ENCODE measurements at regions not wholly inside any gene's neighbourhood (a gene's known extent, or its start where the extent isn't known, plus 50 kb on each side); places are given as distances from the start of the nearest gene placed in this dataset.

- H3K27ac ChIP-seq = no peak overlapping the region
- intact Hi-C loops (cut with DNase I) = no loop called here
- no peaks in the 10 kb centered on the region for H3K9me3 ChIP-seq
- H3K27me3 ChIP-seq (replicated peaks; ENCODE audit: insufficient read depth) = no peaks in the 10 kb centered on the region
- TF ChIP-seq CTCF (IDR thresholded peaks at IDR 0.05) = no peak
- H3K36me3 ChIP-seq = no peaks in the 10 kb centered on the region
- no peaks in the 10 kb centered on the region for H3K4me1 ChIP-seq (replicated peaks)
- no peak overlapping the region for H3K4me3 ChIP-seq
- no peak for DNase-seq (ENCODE audit: low spot score)
- 32% methylated on average over 3 of the region's 3 CpGs for WGBS
These were observed 66.3 kb upstream of the MYOCD start for GRCh38 chr17:12599186-12599920.

DNA sequence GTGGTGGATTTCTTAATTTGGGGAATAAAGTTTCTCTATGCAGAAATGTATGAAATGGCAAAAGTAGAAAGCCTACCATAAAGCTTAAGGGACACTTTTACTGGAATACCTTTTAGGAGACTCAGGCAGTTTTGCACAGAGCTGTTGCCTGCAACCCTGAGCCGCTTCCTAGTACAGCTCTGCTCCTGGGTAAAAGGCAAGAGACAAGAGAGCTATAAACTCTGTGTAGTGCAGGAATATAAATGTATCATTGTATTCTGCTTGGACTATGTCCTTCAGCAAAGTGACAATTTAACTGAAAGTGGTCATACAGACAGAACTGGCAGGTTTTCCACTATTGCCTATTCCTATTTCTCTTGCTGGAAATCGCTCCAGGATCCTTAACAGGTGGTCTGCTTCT lies 65.3 kb upstream of the MYOCD start:
- no peaks in the 10 kb centered on the region for H3K27me3 ChIP-seq (replicated peaks; ENCODE audit: insufficient read depth)
- H3K4me1 ChIP-seq (replicated peaks) = no peaks in the 10 kb centered on the region
- WGBS = 44% methylated on average over 2 of the region's 2 CpGs
- DNase-seq (ENCODE audit: low spot score) = no peak
- TF ChIP-seq POLR2A (IDR thresholded peaks at IDR 0.05) (no peak), CTCF (IDR thresholded peaks at IDR 0.05) (no peak)
- no peaks in the 10 kb centered on the region for H3K36me3 ChIP-seq
- H3K4me3 ChIP-seq = no peak overlapping the region
- intact Hi-C loops (cut with DNase I) = no loop called here
- no peak overlapping the region for H3K27ac ChIP-seq
- H3K9me3 ChIP-seq = no peaks in the 10 kb centered on the region

DNA sequence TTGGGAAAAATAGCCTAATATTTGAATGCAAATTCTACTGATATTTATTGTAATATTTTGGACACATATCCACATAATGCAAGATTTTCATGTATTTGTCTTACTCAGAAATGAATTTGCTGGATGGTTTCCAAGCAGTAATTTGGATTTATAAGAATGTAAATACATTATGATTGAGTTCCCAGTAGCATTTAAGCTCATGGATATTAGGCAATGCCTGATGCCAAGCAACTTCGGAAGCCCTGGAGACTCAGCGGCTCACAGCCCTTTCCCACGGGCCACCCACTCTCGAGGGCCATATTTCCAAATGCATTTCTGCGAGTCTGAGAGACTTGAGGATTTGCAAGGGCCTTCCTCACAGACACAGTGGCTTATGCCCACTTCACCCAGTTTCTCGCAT lies 62.1 kb upstream of the MYOCD start:
- 87% methylated on average over 6 of the region's 6 CpGs for WGBS
- Histone ChIP-seq H3K4me3 (no peak overlapping the region), H3K4me1 (replicated peaks) (no peaks in the 10 kb centered on the region), H3K9me3 (no peaks in the 10 kb centered on the region), H3K36me3 (no peaks in the 10 kb centered on the region), H3K27ac (no peak overlapping the region), H3K27me3 (replicated peaks; ENCODE audit: insufficient read depth) (no peaks in the 10 kb centered on the region)
- TF ChIP-seq CTCF (IDR thresholded peaks at IDR 0.05) (no peak), POLR2AphosphoS5 (IDR thresholded peaks at IDR 0.05) (no peak), POLR2A (IDR thresholded peaks at IDR 0.05) (no peak)
- no peak for DNase-seq (ENCODE audit: low spot score)
- intact Hi-C loops (cut with DNase I) = no loop called here

GRCh38 chr17:12605222-12605621 lies 60.5 kb upstream of the MYOCD start:
- no peaks in the 10 kb centered on the region for H3K27me3 ChIP-seq (replicated peaks; ENCODE audit: insufficient read depth)
- no peaks in the 10 kb centered on the region for H3K36me3 ChIP-seq
- 75% methylated on average over 5 of the region's 5 CpGs for WGBS
- DNase-seq (ENCODE audit: low spot score) = no peak
- intact Hi-C loops (cut with DNase I) = no loop called here
- no peaks in the 10 kb centered on the region for H3K9me3 ChIP-seq
- no peak overlapping the region for H3K27ac ChIP-seq
- H3K4me3 ChIP-seq = no peak overlapping the region
- TF ChIP-seq POLR2A (IDR thresholded peaks at IDR 0.05) = no peak
- no peak for TF ChIP-seq CTCF (IDR thresholded peaks at IDR 0.05)
- TF ChIP-seq POLR2AphosphoS5 (IDR thresholded peaks at IDR 0.05) = no peak
- H3K4me1 ChIP-seq (replicated peaks) = no peaks in the 10 kb centered on the region

DNA sequence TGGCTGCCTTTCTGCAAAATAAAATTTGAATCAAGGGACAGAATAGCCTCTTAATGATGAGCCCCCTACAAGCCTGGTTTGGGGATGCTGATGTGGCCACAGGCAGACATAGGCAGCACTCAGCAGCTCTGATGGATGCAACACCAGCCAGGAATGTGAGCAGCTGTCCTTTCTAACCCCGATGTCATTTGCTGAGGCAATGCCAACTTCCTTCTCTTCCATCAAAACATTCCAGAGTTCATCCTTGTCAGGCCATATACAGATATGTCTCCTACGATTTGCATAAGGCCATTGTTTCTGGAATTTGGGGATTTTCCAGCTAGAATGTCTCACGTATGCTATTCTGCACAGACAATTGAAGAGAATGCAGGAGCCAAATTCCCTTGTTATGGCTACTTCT lies 52.1 kb upstream of the MYOCD start:
- Histone ChIP-seq H3K4me1 (replicated peaks) (no peaks in the 10 kb centered on the region), H3K27me3 (replicated peaks; ENCODE audit: insufficient read depth) (no peaks in the 10 kb centered on the region), H3K36me3 (no peaks in the 10 kb centered on the region), H3K9me3 (no peaks in the 10 kb centered on the region), H3K4me3 (no peak overlapping the region), H3K27ac (no peak overlapping the region)
- DNase-seq (ENCODE audit: low spot score) = no peak
- 49% methylated on average over 3 of the region's 3 CpGs for WGBS
- intact Hi-C loops (cut with DNase I) = no loop called here
- TF ChIP-seq POLR2AphosphoS5 (IDR thresholded peaks at IDR 0.05) = no peak

Data from prostate gland (tissue), 2 donors.